ENCODE measurements at regions not wholly inside any gene's neighbourhood (a gene's known extent, or its start where the extent isn't known, plus 50 kb on each side); places are given as distances from the start of the nearest gene placed in this dataset.

DNA sequence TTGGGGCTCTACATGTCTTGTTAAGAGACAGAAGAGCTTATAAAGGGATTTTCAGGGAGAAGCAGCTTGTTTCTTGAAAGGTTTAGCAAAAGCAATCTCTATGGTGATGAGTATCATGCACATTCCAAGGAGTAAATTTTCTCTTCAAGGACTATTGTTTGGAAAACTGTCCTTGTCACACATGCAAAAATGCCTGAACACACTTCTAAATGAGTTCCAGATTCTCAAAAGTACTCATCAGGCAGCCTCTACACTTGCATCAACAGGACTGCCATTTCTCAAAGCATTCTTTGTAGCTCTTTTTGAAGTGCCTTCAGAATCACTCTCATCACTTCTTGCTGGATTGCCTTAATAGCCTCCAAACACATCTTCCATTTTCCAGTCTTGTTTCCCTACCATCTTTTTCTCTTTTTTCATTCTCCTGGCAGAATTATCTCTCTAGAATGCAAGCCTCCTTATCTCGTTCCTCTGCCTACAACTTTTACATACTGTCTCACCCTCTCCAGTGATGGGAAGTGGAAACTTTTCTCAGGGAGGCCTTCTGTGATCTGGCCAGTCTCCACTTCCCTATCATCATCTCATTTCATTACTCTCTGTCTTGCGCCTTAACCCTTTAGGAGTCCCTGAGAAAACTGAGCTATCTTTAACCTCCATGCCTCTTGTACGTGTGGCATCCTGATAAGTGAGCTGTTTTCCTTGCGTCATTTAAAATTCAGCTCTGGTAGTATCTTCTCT is 631.5 kb upstream of the TLE4 start:
- H3K4me3 ChIP-seq (ENCODE audit: insufficient read depth, low read length, poor library complexity, severe bottlenecking), result no peak overlapping the region
- H2AFZ ChIP-seq (ENCODE audit: low read depth, low read length, severe bottlenecking), result no peak overlapping the region
- H3F3A ChIP-seq (ENCODE audit: insufficient read depth), result no peaks in the 10 kb centered on the region
- no peak overlapping the region for H3K9ac ChIP-seq (ENCODE audit: low read length)
- no peaks in the 10 kb centered on the region for H3K36me3 ChIP-seq (ENCODE audit: low read length)
- no peaks in the 10 kb centered on the region for H3K27me3 ChIP-seq (ENCODE audit: low read length)
- no peak overlapping the region for H3K27ac ChIP-seq (ENCODE audit: low read depth, low read length)
- no peak overlapping the region for H3K4me2 ChIP-seq (ENCODE audit: low read depth, low read length, poor library complexity, severe bottlenecking)
- TF ChIP-seq EZH2phosphoT487 (conservative IDR thresholded peaks at IDR 0.05; ENCODE audit: low read length), result no peak
- TF ChIP-seq, protein P1, sequence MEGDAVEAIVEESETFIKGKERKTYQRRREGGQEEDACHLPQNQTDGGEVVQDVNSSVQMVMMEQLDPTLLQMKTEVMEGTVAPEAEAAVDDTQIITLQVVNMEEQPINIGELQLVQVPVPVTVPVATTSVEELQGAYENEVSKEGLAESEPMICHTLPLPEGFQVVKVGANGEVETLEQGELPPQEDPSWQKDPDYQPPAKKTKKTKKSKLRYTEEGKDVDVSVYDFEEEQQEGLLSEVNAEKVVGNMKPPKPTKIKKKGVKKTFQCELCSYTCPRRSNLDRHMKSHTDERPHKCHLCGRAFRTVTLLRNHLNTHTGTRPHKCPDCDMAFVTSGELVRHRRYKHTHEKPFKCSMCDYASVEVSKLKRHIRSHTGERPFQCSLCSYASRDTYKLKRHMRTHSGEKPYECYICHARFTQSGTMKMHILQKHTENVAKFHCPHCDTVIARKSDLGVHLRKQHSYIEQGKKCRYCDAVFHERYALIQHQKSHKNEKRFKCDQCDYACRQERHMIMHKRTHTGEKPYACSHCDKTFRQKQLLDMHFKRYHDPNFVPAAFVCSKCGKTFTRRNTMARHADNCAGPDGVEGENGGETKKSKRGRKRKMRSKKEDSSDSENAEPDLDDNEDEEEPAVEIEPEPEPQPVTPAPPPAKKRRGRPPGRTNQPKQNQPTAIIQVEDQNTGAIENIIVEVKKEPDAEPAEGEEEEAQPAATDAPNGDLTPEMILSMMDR (IDR thresholded peaks at IDR 0.05; ENCODE audit: insufficient read depth, low read length, poor library complexity, severe bottlenecking), result no peak
- H3K9me2 ChIP-seq (replicated peaks; ENCODE audit: insufficient read depth, low read length), result no peaks in the 10 kb centered on the region
- no peaks in the 10 kb centered on the region for H4K20me1 ChIP-seq (ENCODE audit: low read depth, low read length)
- H3K79me2 ChIP-seq (ENCODE audit: insufficient read depth, low read length), result no peaks in the 10 kb centered on the region
- H3K9me3 ChIP-seq (ENCODE audit: insufficient read depth, low read length), result no peaks in the 10 kb centered on the region

DNA sequence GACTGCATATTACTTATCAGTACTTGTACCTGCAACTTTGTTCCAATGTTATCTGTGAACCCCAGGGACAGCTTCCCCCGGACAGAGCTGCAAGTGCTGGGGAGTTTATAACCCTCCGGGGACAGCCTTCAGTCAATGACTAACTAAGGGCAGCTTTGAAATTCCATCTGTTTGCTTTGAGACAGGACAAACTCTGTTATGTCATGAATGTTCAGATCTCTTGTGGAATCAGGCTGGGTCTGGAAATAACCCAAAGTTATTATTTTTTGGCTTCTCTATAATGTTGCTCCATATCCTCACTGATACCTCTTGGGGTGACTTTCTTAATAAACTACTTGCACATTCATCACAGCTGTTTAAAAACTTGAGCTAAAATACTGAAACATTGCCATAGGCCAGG is 617.5 kb upstream of the TLE4 start:
- Histone ChIP-seq H3K9ac (ENCODE audit: low read length) (no peak overlapping the region), H3K27me3 (ENCODE audit: low read length) (no peaks in the 10 kb centered on the region), H3K9me3 (ENCODE audit: insufficient read depth, low read length) (0 out of 2 replicates have a peak, but pooled peaks cover 1% of the 10 kb centered on the region), H3F3A (ENCODE audit: insufficient read depth) (no peaks in the 10 kb centered on the region), H3K9me2 (replicated peaks; ENCODE audit: insufficient read depth, low read length) (no peaks in the 10 kb centered on the region), H3K4me3 (ENCODE audit: insufficient read depth, low read length, poor library complexity, severe bottlenecking) (no peak overlapping the region), H3K27ac (ENCODE audit: low read depth, low read length) (no peak overlapping the region), H2AFZ (ENCODE audit: low read depth, low read length, severe bottlenecking) (no peak overlapping the region), H4K20me1 (ENCODE audit: low read depth, low read length) (no peaks in the 10 kb centered on the region), H3K4me2 (ENCODE audit: low read depth, low read length, poor library complexity, severe bottlenecking) (no peak overlapping the region), H3K36me3 (ENCODE audit: low read length) (no peaks in the 10 kb centered on the region), H3K79me2 (ENCODE audit: insufficient read depth, low read length) (no peaks in the 10 kb centered on the region)
- TF ChIP-seq, protein P1 (IDR thresholded peaks at IDR 0.05; ENCODE audit: insufficient read depth, low read length, poor library complexity, severe bottlenecking), result no peak
- no peak for TF ChIP-seq EZH2phosphoT487 (conservative IDR thresholded peaks at IDR 0.05; ENCODE audit: low read length)

DNA sequence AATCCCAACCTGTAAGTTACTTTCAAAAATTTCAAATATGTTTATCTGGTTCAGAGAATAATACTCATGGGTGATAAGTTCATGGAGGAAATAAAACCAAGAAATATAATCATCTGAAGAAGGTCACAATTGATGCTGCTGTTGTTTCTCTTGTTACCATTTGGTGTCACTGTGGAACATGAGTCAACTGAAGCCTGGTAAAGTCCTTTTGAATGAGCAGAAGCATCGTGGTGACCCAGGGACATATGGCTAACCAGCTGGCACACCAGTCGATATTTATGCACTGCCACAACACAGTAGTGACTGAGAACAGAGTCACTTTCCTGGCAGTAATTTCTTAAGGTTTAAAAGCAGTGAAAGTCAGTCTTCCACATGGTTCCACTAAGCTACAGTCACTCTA is 612.9 kb upstream of the TLE4 start:
- no peak overlapping the region for H3K9ac ChIP-seq (ENCODE audit: low read length)
- TF ChIP-seq, protein P1 (IDR thresholded peaks at IDR 0.05; ENCODE audit: insufficient read depth, low read length, poor library complexity, severe bottlenecking), result no peak
- no peaks in the 10 kb centered on the region for H3F3A ChIP-seq (ENCODE audit: insufficient read depth)
- H3K4me3 ChIP-seq (ENCODE audit: insufficient read depth, low read length, poor library complexity, severe bottlenecking), result no peak overlapping the region
- H3K36me3 ChIP-seq (ENCODE audit: low read length), result no peaks in the 10 kb centered on the region
- 0 out of 2 replicates have a peak, but pooled peaks cover 10% of the 10 kb centered on the region for H3K9me3 ChIP-seq (ENCODE audit: insufficient read depth, low read length)
- H3K27ac ChIP-seq (ENCODE audit: low read depth, low read length), result no peak overlapping the region
- no peak overlapping the region for H2AFZ ChIP-seq (ENCODE audit: low read depth, low read length, severe bottlenecking)
- H3K9me2 ChIP-seq (replicated peaks; ENCODE audit: insufficient read depth, low read length), result no peaks in the 10 kb centered on the region
- H3K79me2 ChIP-seq (ENCODE audit: insufficient read depth, low read length), result no peaks in the 10 kb centered on the region
- no peaks in the 10 kb centered on the region for H3K27me3 ChIP-seq (ENCODE audit: low read length)
- H4K20me1 ChIP-seq (ENCODE audit: low read depth, low read length), result no peaks in the 10 kb centered on the region
- no peak overlapping the region for H3K4me2 ChIP-seq (ENCODE audit: low read depth, low read length, poor library complexity, severe bottlenecking)
